ENCODE measurements at regions not wholly inside any gene's neighbourhood (a gene's known extent, or its start where the extent isn't known, plus 50 kb on each side); places are given as distances from the start of the nearest gene placed in this dataset.

DNA sequence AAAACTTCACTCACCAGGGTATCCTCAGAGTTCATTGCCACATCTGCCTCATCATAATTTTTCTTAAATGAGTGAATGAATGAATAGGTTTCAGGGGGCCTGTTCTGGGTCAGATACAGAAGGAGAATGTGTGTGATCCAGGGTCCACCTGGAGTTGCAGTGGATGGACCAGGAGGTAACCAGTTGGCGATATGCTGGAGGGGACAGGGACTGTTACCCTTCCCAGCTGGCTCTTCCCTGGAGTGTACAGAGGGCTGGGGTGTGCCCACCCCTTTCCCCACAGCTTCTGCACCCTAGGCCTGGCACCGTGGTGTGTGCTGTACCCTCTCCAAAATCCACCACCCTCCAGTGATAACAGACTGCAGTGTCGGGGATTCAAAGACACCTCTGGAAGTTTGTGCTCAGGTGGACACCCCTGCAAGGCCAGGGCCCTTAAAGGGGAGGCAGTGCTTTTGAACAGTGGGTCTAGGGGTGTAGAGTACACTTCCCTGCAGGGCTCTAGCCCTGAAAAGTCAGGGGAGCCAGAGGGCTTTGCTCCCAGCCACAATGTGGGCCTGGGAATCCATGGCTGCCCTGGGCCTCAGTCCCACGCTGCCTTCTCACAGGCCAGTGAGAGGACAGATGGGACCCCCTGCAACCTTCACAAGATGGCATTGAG lies 134.4 kb upstream of the UNC5B start:
- no peaks in the 10 kb centered on the region for H3K27me3 Mint-ChIP-seq
- ChIA-PET CTCF (no interaction called here), POLR2A (no interaction called here)
- ATAC-seq (replicated peaks in 1 of 4) (no peak), DNase-seq (peak in 1 of 35 experiments; percentile 0)
- no peak overlapping the region for H3K4me3 Mint-ChIP-seq
- Histone ChIP-seq H3K36me3 (ENCODE audit: control insufficient read depth in 2 of 2, extremely low read depth in 1 of 2, insufficient read depth in 1 of 2, low read length in 1 of 2) (no peaks in the 10 kb centered on the region), H3K4me1 (ENCODE audit: control insufficient read depth in 1 of 2, extremely low read depth in 1 of 2, insufficient read depth in 2 of 2, low read length in 2 of 2) (no peaks in the 10 kb centered on the region), H3K4me3 (ENCODE audit: control insufficient read depth in 1 of 2, extremely low read depth in 1 of 2, low read length in 1 of 2) (no peak overlapping the region), H3K27me3 (replicated peaks in 1 of 2; ENCODE audit: control insufficient read depth in 2 of 2, extremely low read depth in 1 of 2, insufficient read depth in 2 of 2, low read length in 1 of 2) (peaks cover 0 to 12% of the 10 kb centered on the region in 2 experiments), H3K9me3 (no peaks in the 10 kb centered on the region), H3K27ac (ENCODE audit: low read length) (no peak overlapping the region)
- no peak overlapping the region for H3K27ac Mint-ChIP-seq
- 89% methylated on average over 1 of the region's 4 CpGs for WGBS (ENCODE audit: insufficient coverage)
- H3K4me1 Mint-ChIP-seq, result no peaks in the 10 kb centered on the region
- H3K36me3 Mint-ChIP-seq, result no peaks in the 10 kb centered on the region
- no peaks in the 10 kb centered on the region for H3K9me3 Mint-ChIP-seq

DNA sequence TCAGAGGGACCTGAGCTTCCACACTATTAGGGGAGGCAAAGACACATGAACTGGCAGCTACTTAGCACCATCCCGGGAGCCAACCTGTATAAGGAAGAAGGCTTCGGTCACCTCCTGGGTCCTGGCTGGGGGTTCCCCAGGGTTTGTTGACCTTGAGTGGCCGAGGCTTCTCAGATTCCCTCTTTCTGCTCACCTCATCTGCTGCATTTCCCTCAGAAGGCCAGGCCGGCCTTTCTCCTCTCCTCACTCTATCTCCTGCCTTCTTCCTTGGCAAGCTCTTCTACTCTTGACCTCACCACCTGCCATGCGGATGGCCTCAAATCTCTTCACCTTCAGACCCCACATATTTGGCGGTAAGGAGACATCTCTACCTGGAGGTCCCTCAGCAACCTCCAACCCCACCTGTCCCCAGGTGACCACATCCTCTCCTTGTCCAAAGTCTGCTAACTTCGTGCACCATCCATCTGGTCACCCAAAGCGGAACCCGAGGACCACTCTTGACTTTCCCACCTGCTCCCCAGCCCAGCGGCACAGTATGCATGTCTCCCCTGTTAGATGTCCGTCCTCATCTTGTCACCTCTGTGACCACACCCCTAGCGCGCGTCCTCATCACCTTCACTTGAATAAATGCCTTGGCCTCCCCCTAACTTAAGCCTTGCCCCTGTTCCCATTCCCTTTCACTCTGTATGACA lies 133.8 kb upstream of the UNC5B start:
- Histone ChIP-seq H3K27ac (ENCODE audit: low read length) (no peak overlapping the region), H3K9me3 (no peaks in the 10 kb centered on the region), H3K27me3 (replicated peaks in 1 of 2; ENCODE audit: control insufficient read depth in 2 of 2, extremely low read depth in 1 of 2, insufficient read depth in 2 of 2, low read length in 1 of 2) (peaks cover 0 to 14% of the 10 kb centered on the region in 2 experiments), H3K4me1 (ENCODE audit: control insufficient read depth in 1 of 2, extremely low read depth in 1 of 2, insufficient read depth in 2 of 2, low read length in 2 of 2) (no peaks in the 10 kb centered on the region), H3K4me3 (ENCODE audit: control insufficient read depth in 1 of 2, extremely low read depth in 1 of 2, low read length in 1 of 2) (no peak overlapping the region), H3K36me3 (ENCODE audit: control insufficient read depth in 2 of 2, extremely low read depth in 1 of 2, insufficient read depth in 1 of 2, low read length in 1 of 2) (no peaks in the 10 kb centered on the region)
- H3K4me3 Mint-ChIP-seq, result no peak overlapping the region
- no peaks in the 10 kb centered on the region for H3K36me3 Mint-ChIP-seq
- POLR2A ChIA-PET, result no interaction called here
- WGBS (ENCODE audit: insufficient coverage), result 89% methylated on average over 14 of the region's 14 CpGs
- ATAC-seq (replicated peaks in 1 of 4) (no peak), DNase-seq (peak in 2 of 35 experiments; percentile 2 to 13)
- no peaks in the 10 kb centered on the region for H3K4me1 Mint-ChIP-seq
- no peak overlapping the region for H3K27ac Mint-ChIP-seq
- H3K27me3 Mint-ChIP-seq, result no peaks in the 10 kb centered on the region
- CTCF ChIA-PET, result no interaction called here
- H3K9me3 Mint-ChIP-seq, result no peaks in the 10 kb centered on the region

DNA sequence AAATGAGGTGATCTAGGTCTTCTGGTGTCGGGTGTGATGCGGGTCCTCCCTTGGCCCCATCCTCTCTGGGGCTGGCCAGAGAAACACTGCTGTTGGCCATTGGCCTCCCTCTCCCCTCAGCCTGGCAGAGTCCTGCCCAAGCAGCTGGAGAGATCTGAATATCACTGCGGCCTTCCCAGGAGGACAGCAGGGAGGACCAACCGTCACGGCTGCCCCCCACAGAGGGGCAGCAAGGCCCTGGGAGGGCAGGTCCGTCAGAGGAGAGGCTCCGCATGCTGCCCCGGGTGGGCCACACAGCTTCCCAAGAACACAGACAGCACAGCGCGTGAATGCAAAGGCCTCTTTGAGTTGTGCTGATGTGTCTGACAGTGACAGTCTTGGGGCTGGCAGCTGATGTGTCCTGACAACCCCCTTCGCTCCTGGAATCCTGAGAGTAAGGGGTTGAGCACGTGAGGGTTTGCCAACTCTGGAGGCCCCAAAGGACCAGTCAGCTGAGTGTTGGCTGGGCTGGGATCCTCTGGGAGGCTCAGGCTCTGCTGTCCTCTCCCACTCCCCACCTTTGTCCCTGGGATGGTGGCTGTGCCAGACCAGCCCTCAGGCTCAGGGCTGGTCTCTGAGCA lies 132.5 kb upstream of the UNC5B start:
- Mint-ChIP-seq H3K36me3 (no peaks in the 10 kb centered on the region), H3K27ac (no peak overlapping the region), H3K9me3 (no peaks in the 10 kb centered on the region), H3K4me3 (no peak overlapping the region), H3K27me3 (no peaks in the 10 kb centered on the region), H3K4me1 (no peaks in the 10 kb centered on the region)
- ChIA-PET POLR2A (no interaction called here), CTCF (no interaction called here)
- no peaks in the 10 kb centered on the region for H3K4me1 ChIP-seq (ENCODE audit: control insufficient read depth in 1 of 2, extremely low read depth in 1 of 2, insufficient read depth in 2 of 2, low read length in 2 of 2)
- 84% methylated on average over 8 of the region's 12 CpGs for WGBS (ENCODE audit: insufficient coverage)
- peak in 4 of 35 experiments; percentile 0 to 19 (median 6) for DNase-seq
- no peak overlapping the region for H3K27ac ChIP-seq (ENCODE audit: low read length)
- peaks cover 0 to 15% of the 10 kb centered on the region in 2 experiments for H3K27me3 ChIP-seq (replicated peaks in 1 of 2; ENCODE audit: control insufficient read depth in 2 of 2, extremely low read depth in 1 of 2, insufficient read depth in 2 of 2, low read length in 1 of 2)
- H3K9me3 ChIP-seq, result no peaks in the 10 kb centered on the region
- no peak for ATAC-seq (replicated peaks in 1 of 4)
- H3K36me3 ChIP-seq (ENCODE audit: control insufficient read depth in 2 of 2, extremely low read depth in 1 of 2, insufficient read depth in 1 of 2, low read length in 1 of 2), result no peaks in the 10 kb centered on the region
- H3K4me3 ChIP-seq (ENCODE audit: control insufficient read depth in 1 of 2, extremely low read depth in 1 of 2, low read length in 1 of 2), result no peak overlapping the region

DNA sequence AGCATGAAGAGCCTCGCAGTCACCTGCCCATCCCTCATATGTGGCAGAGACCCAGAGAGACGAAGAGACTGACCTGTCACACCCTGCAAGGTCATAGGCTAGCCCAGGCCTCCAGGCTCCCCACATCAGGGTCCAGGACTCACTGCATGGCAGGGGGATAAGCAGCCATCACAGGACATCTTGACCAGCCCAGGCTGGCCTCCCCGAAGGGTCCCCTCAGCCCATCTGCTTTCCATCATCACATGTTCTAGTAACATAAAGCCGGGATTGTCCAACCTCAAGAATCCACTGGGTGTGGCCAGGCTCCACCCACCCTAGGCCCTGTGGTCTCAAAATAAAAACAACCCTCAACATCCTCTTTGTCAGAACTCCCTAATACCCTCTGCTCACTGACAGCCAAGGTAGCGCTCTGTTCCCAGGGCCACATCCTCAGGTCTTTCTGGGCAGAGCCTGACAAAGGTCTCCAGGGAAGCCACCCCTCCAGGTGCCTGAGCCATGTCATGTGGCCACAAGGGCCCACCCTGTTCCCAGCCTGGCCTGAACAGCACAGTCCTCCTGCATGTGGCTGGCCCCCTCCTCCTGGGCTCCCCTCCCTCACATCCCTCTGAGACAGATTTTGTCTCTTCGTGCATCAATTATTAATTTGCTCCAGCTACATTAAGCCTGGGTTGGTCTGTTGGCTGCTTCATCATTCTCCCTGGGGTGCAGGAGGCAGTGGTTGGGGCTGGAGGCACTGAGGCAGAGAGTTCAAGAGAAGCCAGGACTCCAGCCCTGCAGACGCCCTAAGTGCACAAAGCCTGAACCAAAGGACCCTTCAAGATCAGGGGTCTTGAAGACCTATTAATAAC lies 131.8 kb upstream of the UNC5B start:
- peak in 1 of 4 experiments; percentile 9 for ATAC-seq (replicated peaks in 1 of 4)
- Mint-ChIP-seq H3K27ac (no peak overlapping the region), H3K4me1 (no peaks in the 10 kb centered on the region), H3K27me3 (peaks cover 0 to 4% of the 10 kb centered on the region in 2 donors), H3K36me3 (no peaks in the 10 kb centered on the region), H3K4me3 (no peak overlapping the region), H3K9me3 (no peaks in the 10 kb centered on the region)
- DNase-seq, result peak in 1 of 35 experiments; percentile 8
- Histone ChIP-seq H3K36me3 (ENCODE audit: control insufficient read depth in 2 of 2, extremely low read depth in 1 of 2, insufficient read depth in 1 of 2, low read length in 1 of 2) (no peaks in the 10 kb centered on the region), H3K27me3 (replicated peaks in 1 of 2; ENCODE audit: control insufficient read depth in 2 of 2, extremely low read depth in 1 of 2, insufficient read depth in 2 of 2, low read length in 1 of 2) (peaks cover 0 to 11% of the 10 kb centered on the region in 2 experiments), H3K9me3 (no peaks in the 10 kb centered on the region), H3K27ac (ENCODE audit: low read length) (no peak overlapping the region), H3K4me1 (ENCODE audit: control insufficient read depth in 1 of 2, extremely low read depth in 1 of 2, insufficient read depth in 2 of 2, low read length in 2 of 2) (no peaks in the 10 kb centered on the region), H3K4me3 (ENCODE audit: control insufficient read depth in 1 of 2, extremely low read depth in 1 of 2, low read length in 1 of 2) (no peak overlapping the region)
- WGBS (ENCODE audit: insufficient coverage), result 78% methylated on average over 6 of the region's 7 CpGs
- ChIA-PET CTCF (no interaction called here), POLR2A (no interaction called here)

DNA sequence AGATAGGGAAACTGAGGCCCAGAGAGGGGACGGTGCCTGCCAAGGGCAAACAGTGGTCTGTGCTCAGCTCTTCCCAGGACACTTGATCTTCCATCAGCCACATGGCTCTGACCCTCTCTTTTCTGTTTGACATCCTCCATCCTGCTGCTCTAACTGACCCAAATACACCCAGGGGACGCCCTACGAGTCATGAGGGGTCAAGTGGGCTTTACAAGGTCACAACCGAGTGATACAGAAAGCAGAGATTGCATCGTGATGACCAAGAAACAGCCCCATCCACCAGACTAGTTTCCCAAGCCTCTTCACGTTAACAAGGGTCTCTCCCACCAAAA lies 131.2 kb upstream of the UNC5B start:
- Mint-ChIP-seq H3K36me3 (no peaks in the 10 kb centered on the region), H3K4me1 (no peaks in the 10 kb centered on the region), H3K4me3 (no peak overlapping the region), H3K27ac (no peak overlapping the region), H3K27me3 (peaks cover 0 to 5% of the 10 kb centered on the region in 2 donors), H3K9me3 (no peaks in the 10 kb centered on the region)
- no peaks in the 10 kb centered on the region for H3K4me1 ChIP-seq (ENCODE audit: control insufficient read depth in 1 of 2, extremely low read depth in 1 of 2, insufficient read depth in 2 of 2, low read length in 2 of 2)
- POLR2A ChIA-PET, result no interaction called here
- peaks cover 0 to 11% of the 10 kb centered on the region in 2 experiments for H3K27me3 ChIP-seq (replicated peaks in 1 of 2; ENCODE audit: control insufficient read depth in 2 of 2, extremely low read depth in 1 of 2, insufficient read depth in 2 of 2, low read length in 1 of 2)
- ATAC-seq (replicated peaks in 1 of 4) (no peak), DNase-seq (no peak)
- no peak overlapping the region for H3K4me3 ChIP-seq (ENCODE audit: control insufficient read depth in 1 of 2, extremely low read depth in 1 of 2, low read length in 1 of 2)
- CTCF ChIA-PET, result no interaction called here
- H3K36me3 ChIP-seq (ENCODE audit: control insufficient read depth in 2 of 2, extremely low read depth in 1 of 2, insufficient read depth in 1 of 2, low read length in 1 of 2), result no peaks in the 10 kb centered on the region
- WGBS (ENCODE audit: insufficient coverage), result 68% methylated on average over 6 of the region's 6 CpGs
- H3K9me3 ChIP-seq, result no peaks in the 10 kb centered on the region
- H3K27ac ChIP-seq (ENCODE audit: low read length), result no peak overlapping the region

DNA sequence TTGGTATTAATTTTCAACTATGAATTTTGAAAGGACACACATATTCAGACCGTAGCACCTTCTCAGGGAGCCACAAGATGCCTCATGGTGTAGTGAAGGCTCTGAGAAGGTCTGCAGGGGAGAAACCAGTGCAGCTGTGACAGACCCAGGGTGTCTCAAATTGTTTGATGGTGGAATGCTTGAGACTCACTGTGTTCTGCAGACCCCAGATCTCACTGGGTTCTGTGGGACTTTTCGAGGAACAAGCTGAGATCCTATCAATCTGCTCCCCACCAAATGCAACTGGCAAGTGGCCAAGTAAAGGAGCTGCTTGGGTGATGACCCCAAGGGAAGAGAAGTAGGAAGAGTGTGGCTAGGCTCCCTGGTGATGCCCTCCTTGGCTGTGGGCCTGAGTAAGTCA lies 130.5 kb upstream of the UNC5B start:
- Histone ChIP-seq H3K27me3 (replicated peaks in 1 of 2; ENCODE audit: control insufficient read depth in 2 of 2, extremely low read depth in 1 of 2, insufficient read depth in 2 of 2, low read length in 1 of 2) (peaks cover 0 to 11% of the 10 kb centered on the region in 2 experiments), H3K27ac (ENCODE audit: low read length) (no peak overlapping the region), H3K36me3 (ENCODE audit: control insufficient read depth in 2 of 2, extremely low read depth in 1 of 2, insufficient read depth in 1 of 2, low read length in 1 of 2) (no peaks in the 10 kb centered on the region), H3K9me3 (no peaks in the 10 kb centered on the region), H3K4me1 (ENCODE audit: control insufficient read depth in 1 of 2, extremely low read depth in 1 of 2, insufficient read depth in 2 of 2, low read length in 2 of 2) (no peaks in the 10 kb centered on the region), H3K4me3 (ENCODE audit: control insufficient read depth in 1 of 2, extremely low read depth in 1 of 2, low read length in 1 of 2) (no peak overlapping the region)
- ChIA-PET POLR2A (no interaction called here), CTCF (no interaction called here)
- no peaks in the 10 kb centered on the region for H3K4me1 Mint-ChIP-seq
- H3K27ac Mint-ChIP-seq, result no peak overlapping the region
- no peaks in the 10 kb centered on the region for H3K36me3 Mint-ChIP-seq
- ATAC-seq (replicated peaks in 1 of 4), result no peak
- WGBS (ENCODE audit: insufficient coverage), result no CpG with 5 or more reads among the region's 2 CpGs
- peak in 1 of 35 experiments; percentile 13 for DNase-seq
- peaks cover 0 to 5% of the 10 kb centered on the region in 2 donors for H3K27me3 Mint-ChIP-seq
- no peak overlapping the region for H3K4me3 Mint-ChIP-seq
- H3K9me3 Mint-ChIP-seq, result no peaks in the 10 kb centered on the region
